IMR-90 (cell line): ENCODE measurements at regions not wholly inside any gene's neighbourhood (a gene's known extent, or its start where the extent isn't known, plus 50 kb on each side); places are given as distances from the start of the nearest gene placed in this dataset.

Experiments used
- ATAC-seq: fragments of 200-7000 bp; cut with Tn5 transposase; 2 replicates; pipeline ENCODE4 v1.9.1; 2020; ENCODE audit warnings: low read depth, mild to moderate bottlenecking, moderate library complexity
- BruUV-seq: library from RNA; stranded (reverse); fragments of 400-500 nt; replicated peaks from 2 replicates; lab custom pipeline; 2021; lab: Mats Ljungman, UMichigan
- CTCF ChIA-PET: fragments of 300-600 bp; formaldehyde crosslinking; extraction: SDS; loops from one replicate; lab custom pipeline; 2021; ENCODE audit warnings: antibody characterized with exemption; lab: Yijun Ruan, JAX
- POLR2A ChIA-PET: fragments of 300-600 bp; sonication (Branson Sonifier 250); formaldehyde crosslinking; loops from one replicate; lab custom pipeline; 2022; ENCODE audit warnings: antibody characterized with exemption; ENCODE audit not compliant: unreplicated experiment; lab: Charles Lee
- DNase-seq: peaks from one replicate; pipeline ENCODE4 v3.0.0; 2013
- H2AFZ ChIP-seq: replicated peaks from 2 replicates; pipeline ENCODE3; 2013; ENCODE audit warnings: low read length, mild to moderate bottlenecking; ENCODE audit not compliant: poor library complexity
- H2AK5ac ChIP-seq: 2 replicates; pipeline ENCODE4 v1.6.1; 2013; ENCODE audit warnings: low read depth, low read length, inconsistent platforms
- H2AK9ac ChIP-seq: replicated peaks from 2 replicates; pipeline ENCODE3; 2013; ENCODE audit warnings: mild to moderate bottlenecking, low read depth, low read length, moderate library complexity; ENCODE audit not compliant: poor library complexity
- H2BK120ac ChIP-seq: 2 replicates; pipeline ENCODE4 v1.6.1; 2013; ENCODE audit warnings: low read depth, low read length, inconsistent platforms
- H2BK15ac ChIP-seq: 3 replicates; pipeline ENCODE4 v1.6.1; 2013; ENCODE audit warnings: low read depth, low read length, inconsistent platforms
- H2BK20ac ChIP-seq: 2 replicates; pipeline ENCODE4 v1.6.1; 2013; ENCODE audit warnings: low read depth, mild to moderate bottlenecking, inconsistent platforms, low read length, moderate library complexity
- H2BK5ac ChIP-seq: 2 replicates; pipeline ENCODE4 v1.6.1; 2013; ENCODE audit warnings: mild to moderate bottlenecking, low read depth, low read length, inconsistent platforms; ENCODE audit not compliant: poor library complexity, severe bottlenecking
- H3K14ac ChIP-seq: replicated peaks from 2 replicates; pipeline ENCODE4 v1.6.1; 2013; ENCODE audit warnings: low read depth, low read length, inconsistent platforms
- H3K18ac ChIP-seq: 2 replicates; pipeline ENCODE4 v1.6.1; 2013; ENCODE audit warnings: low read depth, low read length, control low read depth
- H3K23ac ChIP-seq: 2 replicates; pipeline ENCODE4 v1.6.1; 2013; ENCODE audit warnings: low read depth, low read length, inconsistent platforms
- H3K27ac ChIP-seq: 2 replicates; pipeline ENCODE4 v1.5.1; 2013; ENCODE audit warnings: mild to moderate bottlenecking, control low read depth, low read length; ENCODE audit not compliant: insufficient read depth
- H3K27me3 ChIP-seq: 2 replicates; pipeline ENCODE4 v1.6.1; 2013; ENCODE audit warnings: low read length; ENCODE audit not compliant: control insufficient read depth, insufficient read depth
- H3K36me3 ChIP-seq: 2 replicates; pipeline ENCODE4 v1.6.1; 2013; ENCODE audit warnings: low read length, mixed read lengths; ENCODE audit not compliant: control insufficient read depth, insufficient read depth
- H3K4ac ChIP-seq: 2 replicates; pipeline ENCODE4 v1.6.1; 2013; ENCODE audit warnings: low read depth, low read length, inconsistent platforms
- H3K4me1 ChIP-seq: 2 replicates; pipeline ENCODE4 v1.6.1; 2013; ENCODE audit warnings: low read length, mixed read lengths; ENCODE audit not compliant: control insufficient read depth, insufficient read depth
- H3K4me2 ChIP-seq: 2 replicates; pipeline ENCODE4 v1.6.1; 2013; ENCODE audit warnings: low read depth, mild to moderate bottlenecking, control low read depth, low read length, moderate library complexity
- H3K4me3 ChIP-seq: 2 replicates; pipeline ENCODE4 v1.5.1; 2013; ENCODE audit warnings: low read depth, mild to moderate bottlenecking, control low read depth, low read length, moderate library complexity; ENCODE audit not compliant: insufficient read depth
- H3K56ac ChIP-seq: 2 replicates; pipeline ENCODE4 v1.6.1; 2013; ENCODE audit warnings: low read length, inconsistent platforms; ENCODE audit not compliant: insufficient read depth; ENCODE audit errors: extremely low read depth
- H3K79me1 ChIP-seq, 2 experiments: 2 replicates each; pipeline ENCODE4 v1.6.1; 2013; ENCODE audit warnings: low read length in 2 of 2, inconsistent platforms in 1 of 2, low read depth in 1 of 2
- H3K9ac ChIP-seq: 2 replicates; pipeline ENCODE4 v1.6.1; 2013; ENCODE audit warnings: low read depth, low read length, control low read depth
- H3K9me1 ChIP-seq: 2 replicates; pipeline ENCODE4 v1.6.1; 2013; ENCODE audit warnings: low read length, inconsistent platforms; ENCODE audit not compliant: insufficient read depth
- H3K9me3 ChIP-seq: 2 replicates; pipeline ENCODE4 v1.6.1; 2013; ENCODE audit warnings: low read length; ENCODE audit not compliant: control insufficient read depth, insufficient read depth
- H4K20me1 ChIP-seq: 2 replicates; pipeline ENCODE4 v1.6.1; 2013; ENCODE audit warnings: low read length, inconsistent platforms; ENCODE audit not compliant: insufficient read depth
- H4K5ac ChIP-seq: 2 replicates; pipeline ENCODE4 v1.6.1; 2013; ENCODE audit warnings: mild to moderate bottlenecking, low read depth, low read length, control low read depth
- H4K8ac ChIP-seq, 2 experiments: 2 replicates each; pipeline ENCODE4 v1.6.1; 2013; ENCODE audit warnings: low read depth in 2 of 2, low read length in 2 of 2, control low read depth in 1 of 2, inconsistent platforms in 1 of 2
- H4K91ac ChIP-seq: 2 replicates; pipeline ENCODE4 v1.6.1; 2013; ENCODE audit warnings: low read depth, low read length, inconsistent platforms; ENCODE audit not compliant: insufficient read depth
- BHLHE40 ChIP-seq: fragments of 150-350 bp; IDR thresholded peaks from 2 replicates; pipeline ENCODE4 v1.6.1; 2016; ENCODE audit warnings: mild to moderate bottlenecking, low read depth, low read length
- CEBPB ChIP-seq: IDR thresholded peaks from 2 replicates; pipeline ENCODE4 v1.6.1; 2012; ENCODE audit warnings: low read depth, low read length, improper control_type of control experiment
- CTCF ChIP-seq: conservative IDR thresholded peaks from 2 replicates; pipeline ENCODE4 v1.5.1; 2012; ENCODE audit warnings: mild to moderate bottlenecking, low read depth, low read length, improper control_type of control experiment
- ELK1 ChIP-seq: fragments of 150-350 bp; IDR thresholded peaks from 2 replicates; pipeline ENCODE4 v1.6.1; 2016; ENCODE audit warnings: low read depth, mild to moderate bottlenecking, low read length, moderate library complexity, borderline replicate concordance
- FOS ChIP-seq: fragments of 150-350 bp; IDR thresholded peaks from 2 replicates; pipeline ENCODE4 v1.6.1; 2016; ENCODE audit warnings: low read depth, low read length
- MAFK ChIP-seq: IDR thresholded peaks from 2 replicates; pipeline ENCODE4 v1.6.1; 2012; ENCODE audit warnings: low read depth, low read length, improper control_type of control experiment
- MAZ ChIP-seq: IDR thresholded peaks from 2 replicates; pipeline ENCODE4 v1.6.1; 2012; ENCODE audit warnings: low read depth, mild to moderate bottlenecking, low read length, improper control_type of control experiment, moderate library complexity, borderline replicate concordance
- MXI1 ChIP-seq: IDR thresholded peaks from 2 replicates; pipeline ENCODE4 v1.6.1; 2012; ENCODE audit warnings: low read depth, mild to moderate bottlenecking, low read length, moderate library complexity, borderline replicate concordance
- NFE2L2 ChIP-seq: fragments of 150-350 bp; IDR thresholded peaks from 2 replicates; pipeline ENCODE4 v1.6.1; 2016; ENCODE audit warnings: low read depth, mild to moderate bottlenecking, low read length
- POLR2A ChIP-seq: IDR thresholded peaks from 2 replicates; pipeline ENCODE4 v1.6.1; 2012; ENCODE audit warnings: mild to moderate bottlenecking, low read depth, low read length
- RAD21 ChIP-seq: IDR thresholded peaks from 2 replicates; pipeline ENCODE4 v1.6.1; 2012; ENCODE audit warnings: low read length, improper control_type of control experiment
- RCOR1 ChIP-seq: IDR thresholded peaks from 2 replicates; pipeline ENCODE4 v1.6.1; 2012; ENCODE audit warnings: mild to moderate bottlenecking, low read length, improper control_type of control experiment; ENCODE audit not compliant: insufficient replicate concordance
- RFX5 ChIP-seq: IDR thresholded peaks from 2 replicates; pipeline ENCODE4 v1.8.0; 2012; ENCODE audit warnings: low read depth, mild to moderate bottlenecking, low read length, moderate library complexity
- WGBS, 2 experiments: methylation state at CpG; one replicate each; pipeline versions ENCODE4 v1.1.5 to v1.1.7; 2013; ENCODE audit warnings: missing lambda C conversion rate in 2 of 2; ENCODE audit not compliant: insufficient read length in 1 of 2; ENCODE audit errors: extremely low coverage in 2 of 2; 5-methylcytosine and 5-hydroxymethylcytosine counted together
- dilution Hi-C: fragments of 300-500 bp; cut with HindIII; formaldehyde crosslinking; loops from one replicate; pipeline ENCODE4 v1.14.3; 2018; ENCODE audit warnings: low sequenced_read_pairs; ENCODE audit not compliant: unreplicated experiment
- in situ Hi-C: fragments of 300-500 bp; cut with MboI; formaldehyde crosslinking; loops from 3 replicates; pipeline ENCODE4 v1.14.3; 2019; ENCODE audit warnings: low sequenced_read_pairs, inconsistent platforms, mixed read lengths
- intact Hi-C: fragments of 100-400 bp; cut with micrococcal nuclease; formaldehyde crosslinking; loops from 2 replicates; pipeline ENCODE4 v1.10.0; 2022

- DNase-seq (no peak), ATAC-seq (no peak)
- Histone ChIP-seq H2AK9ac (no peak overlapping the region), H2AK5ac (no peak overlapping the region), H3K4ac (no peak overlapping the region), H3K23ac (no peak overlapping the region), H3K4me3 (no peak overlapping the region), H3K18ac (no peak overlapping the region), H3K36me3 (no peaks in the 10 kb centered on the region), H2BK20ac (no peak overlapping the region), H3K4me2 (no peak overlapping the region), H3K4me1 (no peaks in the 10 kb centered on the region), H2AFZ (no peak overlapping the region), H4K91ac (no peak overlapping the region), H2BK120ac (no peak overlapping the region), H4K20me1 (no peaks in the 10 kb centered on the region), H3K14ac (no peak overlapping the region), H4K5ac (no peak overlapping the region), H3K27ac (no peak overlapping the region), H3K9me1 (no peaks in the 10 kb centered on the region), H3K56ac (no peak overlapping the region), H3K79me1 (no peaks in the 10 kb centered on the region), H3K27me3 (no peaks in the 10 kb centered on the region), H2BK5ac (no peak overlapping the region), H3K9me3 (peaks cover 2% of the 10 kb centered on the region; the same call in 1 of the 2 replicates), H4K8ac (no peak overlapping the region), H2BK15ac (no peak overlapping the region), H3K9ac (no peak overlapping the region)
- in situ Hi-C loops, result no loop called here
- no CpG with 5 or more reads among the region's 1 CpG for WGBS, 2 experiments
- BruUV-seq, result no TSS peak
- TF ChIP-seq NFE2L2, result no peak
- no peak for TF ChIP-seq POLR2A
- TF ChIP-seq ELK1, result no peak
- no peak for TF ChIP-seq RFX5
- TF ChIP-seq MAZ, result no peak
- TF ChIP-seq MXI1, result no peak
- TF ChIP-seq FOS, result no peak
- no peak for TF ChIP-seq RAD21
- no peak for TF ChIP-seq RCOR1
- no peak for TF ChIP-seq CTCF
- TF ChIP-seq BHLHE40, result no peak
- TF ChIP-seq MAFK, result no peak
- no peak for TF ChIP-seq CEBPB
- intact Hi-C loops, result no loop called here
- ChIA-PET CTCF (no interaction called here), POLR2A (no interaction called here)
- dilution Hi-C loops, result no loop called here
These were observed 72.2 kb upstream of the CNKSR3 start for GRCh38 chr6:154582696-154583095.
